HL-60 (cell line): ENCODE measurements at regions not wholly inside any gene's neighbourhood (a gene's known extent, or its start where the extent isn't known, plus 50 kb on each side); places are given as distances from the start of the nearest gene placed in this dataset.

ENCODE experiments used
- DNase-seq, 2 experiments: peaks; one replicate each; pipeline ENCODE4 v3.0.0-alpha.2; 2010 to 2020; ENCODE audit warnings: low read depth in 1 of 2, low spot score in 1 of 2
- H3K27ac ChIP-seq: fragments of 250-450 bp; sonication (Bioruptor Pico); replicated peaks from 2 replicates; pipeline ENCODE4 v1.5.1; 2020; ENCODE audit warnings: mild to moderate bottlenecking, moderate library complexity
- H3K27me3 ChIP-seq: fragments of 250-450 bp; sonication (Bioruptor Pico); 2 replicates; pipeline ENCODE4 v1.5.1; 2021; ENCODE audit warnings: mild to moderate bottlenecking, moderate library complexity; ENCODE audit not compliant: insufficient read depth, poor library complexity, severe bottlenecking
- H3K4me3 ChIP-seq: replicated peaks from 2 replicates; pipeline ENCODE4 v1.5.1; 2011; ENCODE audit warnings: mild to moderate bottlenecking, control low read depth, low read length; ENCODE audit not compliant: insufficient read depth
- GABPA ChIP-seq: IDR thresholded peaks from 2 replicates; pipeline ENCODE4 v1.6.1; 2012; ENCODE audit warnings: low read depth
- POLR2AphosphoS5 ChIP-seq: IDR thresholded peaks from 2 replicates; pipeline ENCODE4 v1.6.1; 2012; ENCODE audit warnings: low read depth
- SPI1 ChIP-seq: IDR thresholded peaks from 2 replicates; pipeline ENCODE4 v1.6.1; 2012; ENCODE audit warnings: low read depth, mild to moderate bottlenecking, borderline replicate concordance
- TF ChIP-seq, protein P1 (sequence below): IDR thresholded peaks from 2 replicates; pipeline ENCODE4 v1.6.1; 2012; ENCODE audit warnings: low read depth; ENCODE audit not compliant: insufficient replicate concordance
- TF ChIP-seq, protein P2 (sequence below): IDR thresholded peaks from one replicate; pipeline ENCODE4 v1.5.1; 2011; ENCODE audit warnings: low read length, control low read depth, inconsistent platforms; ENCODE audit not compliant: insufficient read depth

DNA sequence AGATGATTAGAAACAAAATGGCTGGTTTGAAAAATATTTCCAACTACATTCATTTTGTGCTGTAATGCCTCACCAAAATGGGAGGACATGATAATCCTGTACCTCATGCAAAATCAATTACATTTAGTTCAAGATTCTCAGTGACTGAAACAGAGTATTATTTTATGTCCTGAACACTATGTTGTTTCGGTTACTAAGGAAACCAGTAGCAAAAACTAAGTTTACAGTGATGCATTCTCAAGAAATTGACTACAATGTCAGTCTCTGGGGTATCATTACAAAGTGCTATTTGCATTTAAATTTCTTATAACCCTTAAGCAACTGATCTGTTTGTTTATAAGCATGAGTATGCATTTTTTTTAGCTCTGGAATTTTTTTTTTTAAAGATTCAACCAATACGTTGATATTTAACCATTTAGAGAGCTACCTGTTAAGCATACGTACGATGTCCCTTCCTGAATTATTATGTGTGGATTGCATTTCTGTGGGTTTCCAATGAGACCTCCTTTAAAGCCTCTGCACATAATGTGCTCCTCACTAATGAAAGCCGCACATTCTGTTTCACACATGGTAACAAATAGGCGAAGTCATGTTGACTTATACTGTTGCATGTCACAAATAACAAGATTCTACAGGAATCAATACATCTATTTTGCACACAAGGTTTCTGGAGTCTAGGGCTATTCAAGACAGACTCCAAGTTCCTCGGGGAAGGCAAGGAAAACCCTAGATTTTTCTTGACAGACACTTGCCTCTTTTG lies 1035.7 kb downstream of the ADGRL2 start:
- Histone ChIP-seq H3K4me3 (no peak overlapping the region), H3K27ac (no peak overlapping the region), H3K27me3 (no peaks in the 10 kb centered on the region)
- DNase-seq, result no peak
- TF ChIP-seq, protein P1, sequence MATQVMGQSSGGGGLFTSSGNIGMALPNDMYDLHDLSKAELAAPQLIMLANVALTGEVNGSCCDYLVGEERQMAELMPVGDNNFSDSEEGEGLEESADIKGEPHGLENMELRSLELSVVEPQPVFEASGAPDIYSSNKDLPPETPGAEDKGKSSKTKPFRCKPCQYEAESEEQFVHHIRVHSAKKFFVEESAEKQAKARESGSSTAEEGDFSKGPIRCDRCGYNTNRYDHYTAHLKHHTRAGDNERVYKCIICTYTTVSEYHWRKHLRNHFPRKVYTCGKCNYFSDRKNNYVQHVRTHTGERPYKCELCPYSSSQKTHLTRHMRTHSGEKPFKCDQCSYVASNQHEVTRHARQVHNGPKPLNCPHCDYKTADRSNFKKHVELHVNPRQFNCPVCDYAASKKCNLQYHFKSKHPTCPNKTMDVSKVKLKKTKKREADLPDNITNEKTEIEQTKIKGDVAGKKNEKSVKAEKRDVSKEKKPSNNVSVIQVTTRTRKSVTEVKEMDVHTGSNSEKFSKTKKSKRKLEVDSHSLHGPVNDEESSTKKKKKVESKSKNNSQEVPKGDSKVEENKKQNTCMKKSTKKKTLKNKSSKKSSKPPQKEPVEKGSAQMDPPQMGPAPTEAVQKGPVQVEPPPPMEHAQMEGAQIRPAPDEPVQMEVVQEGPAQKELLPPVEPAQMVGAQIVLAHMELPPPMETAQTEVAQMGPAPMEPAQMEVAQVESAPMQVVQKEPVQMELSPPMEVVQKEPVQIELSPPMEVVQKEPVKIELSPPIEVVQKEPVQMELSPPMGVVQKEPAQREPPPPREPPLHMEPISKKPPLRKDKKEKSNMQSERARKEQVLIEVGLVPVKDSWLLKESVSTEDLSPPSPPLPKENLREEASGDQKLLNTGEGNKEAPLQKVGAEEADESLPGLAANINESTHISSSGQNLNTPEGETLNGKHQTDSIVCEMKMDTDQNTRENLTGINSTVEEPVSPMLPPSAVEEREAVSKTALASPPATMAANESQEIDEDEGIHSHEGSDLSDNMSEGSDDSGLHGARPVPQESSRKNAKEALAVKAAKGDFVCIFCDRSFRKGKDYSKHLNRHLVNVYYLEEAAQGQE, result no peak

DNA sequence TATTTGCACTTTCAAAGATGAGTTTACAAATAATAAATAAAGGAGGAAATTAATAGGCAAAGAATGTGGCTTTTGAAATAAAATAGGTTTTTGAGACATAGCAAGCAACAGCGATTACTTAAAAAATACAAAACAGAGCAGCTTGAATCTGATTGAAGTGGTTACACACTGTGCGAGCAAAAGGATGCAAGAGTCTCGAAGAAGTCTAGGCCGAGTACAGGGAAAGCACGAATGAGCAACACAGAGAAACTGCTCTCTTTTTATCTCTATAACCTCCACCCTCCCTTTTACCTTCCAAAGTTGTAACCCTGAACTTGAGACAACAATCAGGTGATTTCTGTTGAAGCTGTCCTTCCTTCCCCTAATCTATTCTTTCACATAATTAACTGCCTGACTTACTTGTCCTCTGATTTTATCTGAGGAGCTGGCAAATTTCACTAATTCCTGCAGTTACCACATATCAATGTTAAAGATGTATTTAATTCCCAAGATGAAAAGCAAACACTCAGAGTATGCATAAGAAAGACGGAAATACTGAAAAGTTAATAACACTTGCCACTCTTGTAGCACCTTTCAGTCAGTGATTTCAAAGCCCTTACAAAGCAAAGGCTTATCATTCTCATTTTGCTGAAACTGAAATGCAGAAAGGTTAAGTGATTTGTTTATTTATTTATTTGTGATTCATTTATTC lies 1030.1 kb downstream of the ADGRL2 start:
- H3K27me3 ChIP-seq, result no peaks in the 10 kb centered on the region
- H3K4me3 ChIP-seq, result no peak overlapping the region

DNA sequence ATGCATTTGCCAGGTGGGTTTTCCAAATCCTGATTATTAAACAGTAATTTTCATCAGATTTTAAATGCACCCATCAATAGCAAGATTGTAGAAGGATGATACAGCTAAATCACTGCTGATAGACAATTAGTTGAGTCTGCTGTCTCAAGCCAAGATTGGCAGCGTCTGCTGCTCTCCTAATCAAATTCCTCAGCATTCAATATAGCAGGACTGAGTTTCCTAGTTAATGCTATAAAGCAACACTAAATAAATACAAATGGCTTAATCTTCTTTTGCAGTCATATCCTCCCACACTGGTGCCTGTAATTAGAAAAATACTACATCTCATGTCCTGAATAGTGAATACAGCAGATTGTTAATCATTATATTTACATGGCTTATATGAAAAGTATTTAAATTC lies 1028.8 kb downstream of the ADGRL2 start:
- TF ChIP-seq GABPA, result no peak
- TF ChIP-seq, protein P2, sequence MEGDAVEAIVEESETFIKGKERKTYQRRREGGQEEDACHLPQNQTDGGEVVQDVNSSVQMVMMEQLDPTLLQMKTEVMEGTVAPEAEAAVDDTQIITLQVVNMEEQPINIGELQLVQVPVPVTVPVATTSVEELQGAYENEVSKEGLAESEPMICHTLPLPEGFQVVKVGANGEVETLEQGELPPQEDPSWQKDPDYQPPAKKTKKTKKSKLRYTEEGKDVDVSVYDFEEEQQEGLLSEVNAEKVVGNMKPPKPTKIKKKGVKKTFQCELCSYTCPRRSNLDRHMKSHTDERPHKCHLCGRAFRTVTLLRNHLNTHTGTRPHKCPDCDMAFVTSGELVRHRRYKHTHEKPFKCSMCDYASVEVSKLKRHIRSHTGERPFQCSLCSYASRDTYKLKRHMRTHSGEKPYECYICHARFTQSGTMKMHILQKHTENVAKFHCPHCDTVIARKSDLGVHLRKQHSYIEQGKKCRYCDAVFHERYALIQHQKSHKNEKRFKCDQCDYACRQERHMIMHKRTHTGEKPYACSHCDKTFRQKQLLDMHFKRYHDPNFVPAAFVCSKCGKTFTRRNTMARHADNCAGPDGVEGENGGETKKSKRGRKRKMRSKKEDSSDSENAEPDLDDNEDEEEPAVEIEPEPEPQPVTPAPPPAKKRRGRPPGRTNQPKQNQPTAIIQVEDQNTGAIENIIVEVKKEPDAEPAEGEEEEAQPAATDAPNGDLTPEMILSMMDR, result no peak
- no peak for TF ChIP-seq SPI1
- TF ChIP-seq, protein P1, result no peak
- TF ChIP-seq POLR2AphosphoS5, result no peak
- DNase-seq, result no peak
- H3K4me3 ChIP-seq, result no peak overlapping the region
- no peaks in the 10 kb centered on the region for H3K27me3 ChIP-seq
- no peak overlapping the region for H3K27ac ChIP-seq

More for the DNA sequence above, 1030.1 kb downstream of the ADGRL2 start:
- TF ChIP-seq POLR2AphosphoS5 (no peak), GABPA (no peak), SPI1 (no peak)
- TF ChIP-seq, protein P1, result no peak
- TF ChIP-seq, protein P2, result no peak
- no peak overlapping the region for H3K27ac ChIP-seq
- DNase-seq, result no peak
